ENCODE measurements at regions not wholly inside any gene's neighbourhood (a gene's known extent, or its start where the extent isn't known, plus 50 kb on each side); places are given as distances from the start of the nearest gene placed in this dataset.

DNA sequence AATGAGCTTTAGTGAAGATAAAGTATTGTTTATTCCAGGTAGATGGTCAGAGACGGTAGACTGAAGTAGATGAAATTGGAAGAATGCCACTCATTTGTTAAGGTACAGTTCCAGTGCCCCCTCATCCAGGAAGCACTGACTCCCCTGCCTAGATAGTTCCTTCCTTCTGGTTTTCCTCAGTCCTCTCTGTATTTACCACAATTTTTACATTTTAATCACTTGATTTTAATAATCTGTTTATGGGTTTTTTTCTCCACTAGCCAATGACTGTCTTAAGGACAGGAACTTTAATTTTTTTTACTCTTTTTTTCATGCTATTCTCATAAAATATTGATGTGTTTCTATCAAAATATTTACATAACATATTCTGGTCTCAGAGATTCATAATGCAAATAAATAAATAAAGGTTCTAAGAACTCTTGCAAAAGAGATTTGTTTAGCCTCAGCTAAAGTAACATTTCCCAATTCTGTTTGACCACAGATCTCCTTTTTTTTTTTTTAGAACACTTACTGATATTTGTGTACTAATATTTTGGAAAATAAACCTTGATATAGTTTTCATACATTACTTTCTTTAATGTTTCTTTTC lies 651.6 kb downstream of the PLPP3 start:
- H3K4me3 ChIP-seq (ENCODE audit: low read length) = no peak overlapping the region
- H3K4me1 ChIP-seq (ENCODE audit: control insufficient read depth, insufficient read depth, low read length) = no peaks in the 10 kb centered on the region
- no peak for DNase-seq (ENCODE audit: low read depth, low spot score)
- H3K27me3 ChIP-seq (ENCODE audit: control insufficient read depth, insufficient read depth, low read length) = no peaks in the 10 kb centered on the region
- WGBS (ENCODE audit: insufficient coverage, insufficient read length) = no CpG with 5 or more reads among the region's 1 CpG
- H3K36me3 ChIP-seq (ENCODE audit: control insufficient read depth, insufficient read depth, low read length) = no peaks in the 10 kb centered on the region
- no peaks in the 10 kb centered on the region for H3K9me3 ChIP-seq (ENCODE audit: control insufficient read depth, insufficient read depth, low read length)
- H3K27ac ChIP-seq (ENCODE audit: low read length) = no peak overlapping the region

DNA sequence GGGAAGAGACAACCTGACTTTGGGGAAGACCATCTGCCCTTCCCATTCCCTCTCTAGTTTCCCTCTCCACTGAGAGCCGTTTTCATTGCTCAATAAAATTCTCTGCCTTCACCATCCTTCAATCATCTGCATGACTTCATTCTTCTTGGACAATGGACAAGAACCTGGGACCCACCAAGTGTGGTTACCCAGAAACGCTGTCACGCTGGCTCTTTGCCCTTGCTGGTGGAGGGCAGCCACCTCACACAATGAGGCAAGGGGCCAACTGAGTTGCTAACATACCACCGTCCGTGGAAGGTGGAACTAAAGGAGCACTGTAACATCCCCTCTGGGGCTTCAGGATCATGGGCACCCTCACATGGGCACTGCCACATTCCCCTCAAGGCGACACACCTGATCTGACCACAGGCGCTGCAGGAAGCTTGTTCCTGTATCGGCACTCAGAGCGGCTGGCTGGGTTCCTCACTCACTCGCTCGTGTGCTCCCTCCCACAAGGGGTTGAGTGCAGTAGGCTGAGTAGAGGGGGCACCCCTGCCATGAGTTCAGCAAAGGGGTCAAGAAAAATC lies 652.4 kb downstream of the PLPP3 start:
- H3K9me3 ChIP-seq (ENCODE audit: control insufficient read depth, insufficient read depth, low read length) = no peaks in the 10 kb centered on the region
- no peaks in the 10 kb centered on the region for H3K36me3 ChIP-seq (ENCODE audit: control insufficient read depth, insufficient read depth, low read length)
- H3K4me3 ChIP-seq (ENCODE audit: low read length) = no peak overlapping the region
- DNase-seq (ENCODE audit: low read depth, low spot score) = no peak
- WGBS (ENCODE audit: insufficient coverage, insufficient read length) = no CpG with 5 or more reads among the region's 11 CpGs
- H3K27ac ChIP-seq (ENCODE audit: low read length) = no peak overlapping the region
- no peaks in the 10 kb centered on the region for H3K27me3 ChIP-seq (ENCODE audit: control insufficient read depth, insufficient read depth, low read length)
- H3K4me1 ChIP-seq (ENCODE audit: control insufficient read depth, insufficient read depth, low read length) = no peaks in the 10 kb centered on the region

DNA sequence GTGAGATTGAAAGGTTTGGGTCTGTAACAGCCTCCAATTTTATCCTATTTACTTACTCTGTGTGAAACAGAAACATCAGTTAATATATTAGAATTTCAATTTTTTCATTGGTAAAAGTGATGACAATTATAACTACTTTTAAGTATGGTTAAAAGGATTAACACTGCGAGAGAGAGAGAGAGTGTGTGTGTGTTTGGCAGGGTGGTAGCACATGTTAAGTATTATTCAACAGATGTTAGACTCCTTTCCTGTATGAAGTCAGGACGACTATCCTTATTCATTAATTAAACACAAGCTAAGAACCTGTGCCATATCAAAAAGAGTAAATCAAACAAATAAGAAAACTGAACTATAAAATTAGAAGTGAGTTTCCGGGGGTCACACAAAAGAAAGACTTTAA lies 662.5 kb downstream of the PLPP3 start:
- DNase-seq (ENCODE audit: low read depth, low spot score) = no peak

DNA sequence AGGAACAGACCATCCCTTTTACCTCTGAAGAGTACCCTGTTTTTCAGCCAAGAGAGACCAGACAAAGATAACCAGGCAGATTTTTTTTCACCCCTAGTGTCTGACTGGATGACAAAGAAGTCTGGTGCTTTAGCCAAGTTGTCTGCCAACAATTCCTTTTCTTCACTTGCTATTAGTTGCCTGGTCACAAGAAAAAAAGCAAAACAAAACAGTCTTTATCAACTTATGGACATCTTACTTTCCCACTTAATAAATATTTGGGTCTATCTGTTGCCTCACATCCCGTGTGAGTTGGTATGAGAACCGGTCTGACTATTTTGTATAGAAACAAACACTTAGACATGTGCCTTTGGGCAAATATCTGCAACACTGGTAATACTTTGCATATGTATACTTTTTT lies 662.9 kb downstream of the PLPP3 start:
- H3K9me3 ChIP-seq (ENCODE audit: control insufficient read depth, insufficient read depth, low read length) = peaks cover 3% of the 10 kb centered on the region; the same call in 1 of the 2 replicates
- WGBS (ENCODE audit: insufficient coverage, insufficient read length) = no CpG with 5 or more reads among the region's 2 CpGs
- H3K27ac ChIP-seq (ENCODE audit: low read length) = no peak overlapping the region
- no peaks in the 10 kb centered on the region for H3K27me3 ChIP-seq (ENCODE audit: control insufficient read depth, insufficient read depth, low read length)
- no peak for DNase-seq (ENCODE audit: low read depth, low spot score)
- H3K4me1 ChIP-seq (ENCODE audit: control insufficient read depth, insufficient read depth, low read length) = no peaks in the 10 kb centered on the region
- no peak overlapping the region for H3K4me3 ChIP-seq (ENCODE audit: low read length)
- no peaks in the 10 kb centered on the region for H3K36me3 ChIP-seq (ENCODE audit: control insufficient read depth, insufficient read depth, low read length)

More for the DNA sequence above, 662.5 kb downstream of the PLPP3 start:
- Histone ChIP-seq H3K27me3 (ENCODE audit: control insufficient read depth, insufficient read depth, low read length) (no peaks in the 10 kb centered on the region), H3K27ac (ENCODE audit: low read length) (no peak overlapping the region), H3K9me3 (ENCODE audit: control insufficient read depth, insufficient read depth, low read length) (peaks cover 3% of the 10 kb centered on the region; the same call in 1 of the 2 replicates), H3K4me1 (ENCODE audit: control insufficient read depth, insufficient read depth, low read length) (no peaks in the 10 kb centered on the region), H3K36me3 (ENCODE audit: control insufficient read depth, insufficient read depth, low read length) (no peaks in the 10 kb centered on the region), H3K4me3 (ENCODE audit: low read length) (no peak overlapping the region)
- no CpG with 5 or more reads among the region's 3 CpGs for WGBS (ENCODE audit: insufficient coverage, insufficient read length)

DNA sequence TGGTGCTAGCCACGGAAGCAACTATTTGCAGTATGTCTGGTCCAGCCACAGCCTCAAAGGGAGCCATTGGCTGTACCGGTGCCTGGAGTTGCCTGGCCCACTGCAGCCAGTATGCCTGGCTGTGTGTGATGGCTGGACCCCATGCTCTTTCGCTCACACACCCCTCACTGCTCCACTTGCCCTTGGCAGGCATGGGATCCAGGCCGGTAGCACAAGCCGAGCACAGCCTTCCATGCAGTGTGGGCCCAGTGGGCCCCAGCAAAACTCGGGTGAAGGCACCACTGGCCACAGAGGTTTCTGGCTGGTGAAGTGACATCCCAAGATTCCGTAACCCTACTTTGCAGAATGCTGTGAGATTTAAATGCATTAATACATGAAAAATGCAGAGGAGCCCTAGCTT lies 665.8 kb downstream of the PLPP3 start:
- no peaks in the 10 kb centered on the region for H3K4me1 ChIP-seq (ENCODE audit: control insufficient read depth, insufficient read depth, low read length)
- no peaks in the 10 kb centered on the region for H3K27me3 ChIP-seq (ENCODE audit: control insufficient read depth, insufficient read depth, low read length)
- peaks cover 3% of the 10 kb centered on the region; the same call in 1 of the 2 replicates for H3K9me3 ChIP-seq (ENCODE audit: control insufficient read depth, insufficient read depth, low read length)
- no peak for DNase-seq (ENCODE audit: low read depth, low spot score)
- no peaks in the 10 kb centered on the region for H3K36me3 ChIP-seq (ENCODE audit: control insufficient read depth, insufficient read depth, low read length)
- no peak overlapping the region for H3K27ac ChIP-seq (ENCODE audit: low read length)
- no peak overlapping the region for H3K4me3 ChIP-seq (ENCODE audit: low read length)
- WGBS (ENCODE audit: insufficient coverage, insufficient read length) = no CpG with 5 or more reads among the region's 7 CpGs

DNA sequence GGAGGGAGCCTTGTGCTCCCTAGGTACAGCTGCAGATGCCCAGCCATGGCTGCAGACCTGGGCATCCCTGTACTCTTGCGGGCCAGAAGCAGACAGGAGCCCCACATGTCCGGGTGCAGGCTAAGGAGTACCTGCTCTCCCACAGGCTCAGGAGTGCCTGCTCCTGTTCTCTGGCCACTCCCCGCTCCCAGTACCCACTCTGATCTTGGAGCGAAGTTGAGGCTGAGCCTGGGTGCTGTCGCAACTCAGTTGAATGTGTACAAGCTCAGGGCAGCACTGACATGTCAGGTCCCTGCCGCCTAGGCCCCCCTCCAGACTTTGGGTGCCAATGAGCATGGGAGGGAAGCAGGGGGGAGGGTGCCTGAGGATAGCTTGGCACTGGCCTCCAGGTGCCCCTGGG lies 666.9 kb downstream of the PLPP3 start:
- Histone ChIP-seq H3K4me3 (ENCODE audit: low read length) (no peak overlapping the region), H3K27me3 (ENCODE audit: control insufficient read depth, insufficient read depth, low read length) (no peaks in the 10 kb centered on the region), H3K36me3 (ENCODE audit: control insufficient read depth, insufficient read depth, low read length) (no peaks in the 10 kb centered on the region), H3K4me1 (ENCODE audit: control insufficient read depth, insufficient read depth, low read length) (no peaks in the 10 kb centered on the region), H3K9me3 (ENCODE audit: control insufficient read depth, insufficient read depth, low read length) (peaks cover 3% of the 10 kb centered on the region; the same call in 1 of the 2 replicates), H3K27ac (ENCODE audit: low read length) (no peak overlapping the region)
- no CpG with 5 or more reads among the region's 6 CpGs for WGBS (ENCODE audit: insufficient coverage, insufficient read length)
- no peak for DNase-seq (ENCODE audit: low read depth, low spot score)

DNA sequence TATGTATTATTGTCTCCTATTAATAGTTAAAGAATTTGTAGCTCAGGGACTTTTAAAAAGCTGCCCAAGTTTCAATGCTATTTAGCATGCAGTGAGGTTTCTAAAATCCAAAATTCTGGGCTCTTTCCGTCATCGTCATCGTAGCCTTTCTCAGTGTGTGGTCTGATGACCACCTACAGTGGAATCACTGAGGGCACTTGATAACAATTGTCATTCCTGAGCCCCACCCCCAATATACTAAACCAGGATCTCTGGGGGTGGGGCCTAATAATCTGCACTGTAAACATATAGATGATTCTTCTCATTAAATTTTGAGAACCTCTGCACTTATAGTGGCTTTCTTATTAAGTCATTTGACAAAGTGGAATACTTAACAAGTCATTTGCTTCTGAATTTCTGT lies 674.8 kb downstream of the PLPP3 start:
- no CpG with 5 or more reads among the region's 3 CpGs for WGBS (ENCODE audit: insufficient coverage, insufficient read length)
- H3K36me3 ChIP-seq (ENCODE audit: control insufficient read depth, insufficient read depth, low read length) = no peaks in the 10 kb centered on the region
- no peak for DNase-seq (ENCODE audit: low read depth, low spot score)

DNA sequence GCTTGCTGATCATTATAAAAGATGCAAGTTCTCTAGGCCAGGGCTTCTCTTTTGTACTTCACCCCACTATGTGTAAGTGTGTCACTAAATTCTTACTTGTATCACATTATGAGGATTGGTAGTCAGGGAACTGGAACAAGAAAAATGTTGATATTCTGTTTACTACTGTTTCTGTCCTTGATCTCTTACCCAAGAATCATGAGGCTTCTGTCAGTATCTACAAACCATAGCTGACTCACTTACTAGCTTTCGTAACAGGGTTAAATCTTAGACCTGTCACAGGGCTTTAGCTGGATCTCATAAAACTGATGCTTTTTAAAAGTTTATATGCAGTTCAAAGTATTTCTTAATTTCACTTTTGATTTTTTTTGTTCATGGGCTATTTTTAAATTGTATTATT lies 681.2 kb downstream of the PLPP3 start:
- H3K4me3 ChIP-seq (ENCODE audit: low read length) = no peak overlapping the region
- WGBS (ENCODE audit: insufficient coverage, insufficient read length) = no CpG with 5 or more reads among the region's 1 CpG
- H3K9me3 ChIP-seq (ENCODE audit: control insufficient read depth, insufficient read depth, low read length) = no peaks in the 10 kb centered on the region
- no peak overlapping the region for H3K27ac ChIP-seq (ENCODE audit: low read length)
- no peaks in the 10 kb centered on the region for H3K4me1 ChIP-seq (ENCODE audit: control insufficient read depth, insufficient read depth, low read length)
- no peaks in the 10 kb centered on the region for H3K27me3 ChIP-seq (ENCODE audit: control insufficient read depth, insufficient read depth, low read length)
- no peak for DNase-seq (ENCODE audit: low read depth, low spot score)
- H3K36me3 ChIP-seq (ENCODE audit: control insufficient read depth, insufficient read depth, low read length) = no peaks in the 10 kb centered on the region

More for the DNA sequence above, 674.8 kb downstream of the PLPP3 start:
- H3K4me3 ChIP-seq (ENCODE audit: low read length) = no peak overlapping the region
- H3K27me3 ChIP-seq (ENCODE audit: control insufficient read depth, insufficient read depth, low read length) = no peaks in the 10 kb centered on the region
- H3K4me1 ChIP-seq (ENCODE audit: control insufficient read depth, insufficient read depth, low read length) = no peaks in the 10 kb centered on the region
- no peaks in the 10 kb centered on the region for H3K9me3 ChIP-seq (ENCODE audit: control insufficient read depth, insufficient read depth, low read length)
- no peak overlapping the region for H3K27ac ChIP-seq (ENCODE audit: low read length)

DNA sequence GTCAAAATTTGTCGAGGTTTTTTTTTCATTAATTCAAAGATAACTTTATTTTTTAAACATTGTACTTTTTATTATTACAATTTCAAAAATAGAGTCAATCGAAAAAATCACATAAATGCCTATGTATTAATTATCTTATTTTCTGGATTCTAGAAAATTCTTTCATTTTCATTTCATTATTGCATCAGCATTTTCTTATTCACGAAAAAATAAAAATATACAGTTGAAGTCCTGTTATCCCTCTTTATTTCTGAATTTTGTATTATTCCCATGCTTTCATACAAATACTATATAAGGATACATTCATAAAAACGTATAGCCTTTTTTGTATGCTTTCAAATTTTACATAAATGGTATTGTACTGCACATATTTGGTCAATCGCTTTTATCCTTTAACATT lies 681.0 kb upstream of the USP24 start:
- no peaks in the 10 kb centered on the region for H3K27me3 ChIP-seq (ENCODE audit: control insufficient read depth, insufficient read depth, low read length)
- H3K4me1 ChIP-seq (ENCODE audit: control insufficient read depth, insufficient read depth, low read length) = no peaks in the 10 kb centered on the region
- DNase-seq (ENCODE audit: low read depth, low spot score) = no peak
- no peak overlapping the region for H3K27ac ChIP-seq (ENCODE audit: low read length)
- WGBS (ENCODE audit: insufficient coverage, insufficient read length) = no CpG with 5 or more reads among the region's 5 CpGs
- no peak overlapping the region for H3K4me3 ChIP-seq (ENCODE audit: low read length)
- H3K36me3 ChIP-seq (ENCODE audit: control insufficient read depth, insufficient read depth, low read length) = no peaks in the 10 kb centered on the region
- H3K9me3 ChIP-seq (ENCODE audit: control insufficient read depth, insufficient read depth, low read length) = no peaks in the 10 kb centered on the region

DNA sequence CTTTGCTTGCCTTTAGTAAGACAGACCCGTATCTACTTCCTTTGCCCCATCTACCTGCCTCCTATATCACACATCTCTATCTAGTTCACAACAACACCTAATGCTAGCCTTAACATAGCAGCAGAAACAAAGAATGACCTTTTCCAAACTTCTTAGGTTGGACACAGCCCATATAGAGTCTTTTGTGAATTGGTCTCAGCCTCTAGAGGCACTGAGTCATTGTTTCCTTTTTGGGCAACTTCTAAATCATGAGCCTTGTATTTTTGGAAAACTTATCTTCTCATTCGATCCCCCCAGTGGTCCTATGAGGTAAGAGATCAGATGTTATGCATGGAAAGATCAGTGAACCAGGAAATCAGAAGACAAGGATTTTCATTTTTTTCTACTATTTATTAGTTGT lies 679.4 kb upstream of the USP24 start:
- no peak for DNase-seq (ENCODE audit: low read depth, low spot score)
- H3K27ac ChIP-seq (ENCODE audit: low read length) = no peak overlapping the region
- H3K36me3 ChIP-seq (ENCODE audit: control insufficient read depth, insufficient read depth, low read length) = no peaks in the 10 kb centered on the region
- H3K4me1 ChIP-seq (ENCODE audit: control insufficient read depth, insufficient read depth, low read length) = no peaks in the 10 kb centered on the region
- no CpG with 5 or more reads among the region's 2 CpGs for WGBS (ENCODE audit: insufficient coverage, insufficient read length)
- no peaks in the 10 kb centered on the region for H3K9me3 ChIP-seq (ENCODE audit: control insufficient read depth, insufficient read depth, low read length)
- no peak overlapping the region for H3K4me3 ChIP-seq (ENCODE audit: low read length)
- no peaks in the 10 kb centered on the region for H3K27me3 ChIP-seq (ENCODE audit: control insufficient read depth, insufficient read depth, low read length)

DNA sequence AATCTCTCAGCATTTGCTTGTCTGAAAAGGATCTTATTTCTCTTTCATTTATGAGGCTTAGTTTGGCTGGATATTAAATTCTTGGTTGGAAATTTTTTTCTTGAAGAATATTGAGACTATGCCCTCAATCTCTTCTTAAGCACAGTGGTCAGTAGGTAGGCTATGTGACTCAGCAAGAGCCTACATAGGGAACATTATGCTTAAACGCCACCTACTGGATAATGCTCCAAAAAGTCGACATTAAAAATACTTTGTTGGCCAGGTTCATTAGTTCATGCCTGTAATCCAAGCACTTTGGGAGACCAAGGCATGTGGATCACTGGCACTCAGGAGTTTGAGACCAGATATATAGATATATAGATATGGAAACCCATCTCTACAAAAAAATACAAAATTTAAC lies 678.0 kb upstream of the USP24 start:
- no peaks in the 10 kb centered on the region for H3K9me3 ChIP-seq (ENCODE audit: control insufficient read depth, insufficient read depth, low read length)
- no peaks in the 10 kb centered on the region for H3K4me1 ChIP-seq (ENCODE audit: control insufficient read depth, insufficient read depth, low read length)
- H3K27me3 ChIP-seq (ENCODE audit: control insufficient read depth, insufficient read depth, low read length) = no peaks in the 10 kb centered on the region
- no CpG with 5 or more reads among the region's 2 CpGs for WGBS (ENCODE audit: insufficient coverage, insufficient read length)
- no peak overlapping the region for H3K27ac ChIP-seq (ENCODE audit: low read length)
- DNase-seq (ENCODE audit: low read depth, low spot score) = peak; percentile 13
- no peak overlapping the region for H3K4me3 ChIP-seq (ENCODE audit: low read length)
- no peaks in the 10 kb centered on the region for H3K36me3 ChIP-seq (ENCODE audit: control insufficient read depth, insufficient read depth, low read length)
